Fibroblast of lung (primary cell): ENCODE measurements at regions not wholly inside any gene's neighbourhood (a gene's known extent, or its start where the extent isn't known, plus 50 kb on each side); places are given as distances from the start of the nearest gene placed in this dataset.

ENCODE experiments used
- DNase-seq, 2 donors: peaks; one replicate each; pipeline versions ENCODE4 v3.0.0 to v3.0.0-alpha.2; 2010; ENCODE audit warnings: low read depth in 2 of 2
- H2AFZ ChIP-seq: 2 replicates; pipeline ENCODE4 v1.5.1; 2012; ENCODE audit warnings: low read length, control low read depth, inconsistent platforms
- H3K27ac ChIP-seq: 2 replicates; pipeline ENCODE4 v1.5.1; 2011; ENCODE audit warnings: low read length, control low read depth; ENCODE audit not compliant: insufficient read depth
- H3K27me3 ChIP-seq: 2 replicates; pipeline ENCODE4 v1.5.1; 2011; ENCODE audit warnings: mild to moderate bottlenecking, low read length; ENCODE audit not compliant: control insufficient read depth, insufficient read depth
- H3K36me3 ChIP-seq: 2 replicates; pipeline ENCODE4 v1.5.1; 2011; ENCODE audit warnings: low read length; ENCODE audit not compliant: control insufficient read depth, insufficient read depth
- H3K4me1 ChIP-seq: 2 replicates; pipeline ENCODE4 v1.5.1; 2011; ENCODE audit warnings: low read length; ENCODE audit not compliant: control insufficient read depth, insufficient read depth; ENCODE audit errors: extremely low read depth
- H3K4me2 ChIP-seq: 2 replicates; pipeline ENCODE4 v1.5.1; 2011; ENCODE audit warnings: low read length, control low read depth; ENCODE audit not compliant: insufficient read depth; ENCODE audit errors: extremely low read depth
- H3K4me3 ChIP-seq, 4 experiments: fragments of 200-600 bp in 1 of 4; sonication (generic) in 1 of 4; replicated peaks in 1 of 4; 2 replicates each; pipeline ENCODE4 v1.5.1; 2011 to 2016; ENCODE audit warnings: low read length in 4 of 4, low read depth in 3 of 4, mild to moderate bottlenecking in 3 of 4, control low read depth in 2 of 4, inconsistent platforms in 1 of 4, mixed read lengths in 1 of 4; ENCODE audit not compliant: insufficient read depth in 1 of 4; ENCODE audit errors: control extremely low read depth in 1 of 4
- H3K79me2 ChIP-seq: 2 replicates; pipeline ENCODE4 v1.5.1; 2012; ENCODE audit warnings: mild to moderate bottlenecking, low read length, inconsistent platforms; ENCODE audit not compliant: control insufficient read depth, insufficient read depth
- H3K9ac ChIP-seq: 2 replicates; pipeline ENCODE4 v1.5.1; 2011; ENCODE audit warnings: mild to moderate bottlenecking, low read length, control low read depth; ENCODE audit not compliant: insufficient read depth
- H3K9me3 ChIP-seq: 2 replicates; pipeline ENCODE4 v1.5.1; 2012; ENCODE audit warnings: low read depth, low read length; ENCODE audit not compliant: control insufficient read depth, insufficient read depth
- H4K20me1 ChIP-seq: 2 replicates; pipeline ENCODE4 v1.5.1; 2011; ENCODE audit warnings: low read length; ENCODE audit not compliant: control insufficient read depth, insufficient read depth; ENCODE audit errors: extremely low read depth
- CTCF ChIP-seq, 2 donors: IDR thresholded peaks in 1 of 2; conservative IDR thresholded peaks in 1 of 2; 1 replicate in 1 of 2; 2 replicates in 1 of 2; pipeline ENCODE4 v1.5.1; 2011 to 2012; ENCODE audit warnings: low read length in 2 of 2, control low read depth in 1 of 2, inconsistent platforms in 1 of 2, low read depth in 1 of 2, mild to moderate bottlenecking in 1 of 2
- EZH2 ChIP-seq: IDR thresholded peaks from 2 replicates; pipeline ENCODE4 v1.5.1; 2012; ENCODE audit warnings: low read length, control low read depth, mild to moderate bottlenecking; ENCODE audit errors: missing control alignments

- Histone ChIP-seq H3K4me2 (no peak overlapping the region), H3K4me3 (no peak overlapping the region), H3K27ac (no peak overlapping the region), H3K9ac (no peak overlapping the region), H3K36me3 (no peaks in the 10 kb centered on the region), H4K20me1 (no peaks in the 10 kb centered on the region), H3K79me2 (no peaks in the 10 kb centered on the region), H3K27me3 (no peaks in the 10 kb centered on the region), H3K4me1 (no peaks in the 10 kb centered on the region), H3K9me3 (no peaks in the 10 kb centered on the region), H2AFZ (no peak overlapping the region)
- TF ChIP-seq EZH2 (no peak), CTCF (conservative IDR thresholded peaks at IDR 0.05 in 1 of 2, IDR thresholded peaks at IDR 0.05 in 1 of 2; ENCODE audit: low read depth in 1 of 2, low read length in 2 of 2) (no peak)
- no peak for DNase-seq
These were observed 378.0 kb downstream of the GRB14 start for GRCh38 chr2:164243315-164243714.

GRCh38 chr2:164242409-164242808, 378.9 kb downstream of the GRB14 start:
- Histone ChIP-seq H3K79me2 (no peaks in the 10 kb centered on the region), H3K36me3 (no peaks in the 10 kb centered on the region), H3K4me3 (no peak overlapping the region), H3K27me3 (no peaks in the 10 kb centered on the region), H3K9me3 (no peaks in the 10 kb centered on the region), H3K9ac (no peak overlapping the region), H2AFZ (no peak overlapping the region), H4K20me1 (no peaks in the 10 kb centered on the region), H3K27ac (no peak overlapping the region), H3K4me2 (no peak overlapping the region), H3K4me1 (no peaks in the 10 kb centered on the region)
- no peak for TF ChIP-seq CTCF (conservative IDR thresholded peaks at IDR 0.05 in 1 of 2, IDR thresholded peaks at IDR 0.05 in 1 of 2; ENCODE audit: low read depth in 1 of 2, low read length in 2 of 2)
- TF ChIP-seq EZH2 = no peak
- DNase-seq = no peak

- DNase-seq = no peak
These were observed 387.2 kb downstream of the GRB14 start for GRCh38 chr2:164234074-164234473.

More at GRCh38 chr2:164234074-164234473, 387.2 kb downstream of the GRB14 start:
- Histone ChIP-seq H3K27me3 (no peaks in the 10 kb centered on the region), H2AFZ (no peak overlapping the region), H3K36me3 (no peaks in the 10 kb centered on the region), H3K4me2 (no peak overlapping the region), H3K27ac (no peak overlapping the region), H3K9me3 (no peaks in the 10 kb centered on the region), H3K4me3 (no peak overlapping the region), H4K20me1 (no peaks in the 10 kb centered on the region), H3K4me1 (no peaks in the 10 kb centered on the region), H3K79me2 (no peaks in the 10 kb centered on the region), H3K9ac (no peak overlapping the region)
- TF ChIP-seq CTCF (conservative IDR thresholded peaks at IDR 0.05 in 1 of 2, IDR thresholded peaks at IDR 0.05 in 1 of 2; ENCODE audit: low read depth in 1 of 2, low read length in 2 of 2) (no peak), EZH2 (no peak)
